ENCODE measurements at regions not wholly inside any gene's neighbourhood (a gene's known extent, or its start where the extent isn't known, plus 50 kb on each side); places are given as distances from the start of the nearest gene placed in this dataset.
"Not testable (repeated sequence)": the region's sequence is repeated elsewhere in the genome, so short reads cannot be mapped to it uniquely, and the experiment has no call there.

GRCh38 chr3:144822671-144823070, 851.0 kb downstream of the DIPK2A start:
- no peak for DNase-seq (ENCODE audit: low spot score)

- DNase-seq (ENCODE audit: low spot score) = no peak
Observed at GRCh38 chr3:144831955-144832716, 860.5 kb downstream of the DIPK2A start.

GRCh38 chr3:144839991-144840390, 868.4 kb downstream of the DIPK2A start:
- no peak for DNase-seq (ENCODE audit: low spot score)

GRCh38 chr3:144840866-144841265, 869.2 kb downstream of the DIPK2A start:
- DNase-seq (ENCODE audit: low spot score) = no peak

- peak; percentile 13 for DNase-seq (ENCODE audit: low spot score)
Observed at GRCh38 chr3:144843099-144843498, 871.5 kb downstream of the DIPK2A start.

GRCh38 chr3:144852999-144853398, 881.4 kb downstream of the DIPK2A start:
- DNase-seq (ENCODE audit: low spot score) = no peak

- not testable (repeated sequence) for DNase-seq (ENCODE audit: low spot score)
Observed at GRCh38 chr3:144854020-144854419, 882.4 kb downstream of the DIPK2A start.

- DNase-seq (ENCODE audit: low spot score) = no peak
Observed at GRCh38 chr3:144859161-144859560, 887.5 kb downstream of the DIPK2A start.

GRCh38 chr3:144864646-144865045, 893.0 kb downstream of the DIPK2A start:
- no peak for DNase-seq (ENCODE audit: low spot score)

GRCh38 chr3:144865948-144866347, 894.3 kb downstream of the DIPK2A start:
- DNase-seq (ENCODE audit: low spot score) = no peak

GRCh38 chr3:144866476-144866875, 894.9 kb downstream of the DIPK2A start:
- peak; percentile 10 for DNase-seq (ENCODE audit: low spot score)

- no peak for DNase-seq (ENCODE audit: low spot score)
Observed at GRCh38 chr3:144868506-144868905, 896.9 kb downstream of the DIPK2A start.

GRCh38 chr3:144873066-144873465, 901.4 kb downstream of the DIPK2A start:
- DNase-seq (ENCODE audit: low spot score) = no peak

- no peak for DNase-seq (ENCODE audit: low spot score)
Observed at GRCh38 chr3:144875211-144875610, 903.6 kb downstream of the DIPK2A start.

- no peak for DNase-seq (ENCODE audit: low spot score)
Observed at GRCh38 chr3:144877356-144877755, 905.7 kb downstream of the DIPK2A start.

- DNase-seq (ENCODE audit: low spot score) = no peak
Observed at GRCh38 chr3:144879701-144880100, 908.1 kb downstream of the DIPK2A start.

GRCh38 chr3:144893980-144894379, 922.4 kb downstream of the DIPK2A start:
- no peak for DNase-seq (ENCODE audit: low spot score)

GRCh38 chr3:144894576-144894975, 923.0 kb downstream of the DIPK2A start:
- DNase-seq (ENCODE audit: low spot score) = no peak

GRCh38 chr3:144900366-144900765, 928.7 kb downstream of the DIPK2A start:
- DNase-seq (ENCODE audit: low spot score) = no peak

- DNase-seq (ENCODE audit: low spot score) = not testable (repeated sequence)
Observed at GRCh38 chr3:144907581-144907980, 936.0 kb downstream of the DIPK2A start.

- DNase-seq (ENCODE audit: low spot score) = no peak
Observed at GRCh38 chr3:144912968-144913367, 941.3 kb downstream of the DIPK2A start.

GRCh38 chr3:144915202-144915601, 943.6 kb downstream of the DIPK2A start:
- no peak for DNase-seq (ENCODE audit: low spot score)

- DNase-seq (ENCODE audit: low spot score) = peak; percentile 6
Observed at GRCh38 chr3:144921710-144922109, 950.1 kb downstream of the DIPK2A start.

Data from Ammon's horn (tissue), 1 donor.